ENCODE measurements at regions not wholly inside any gene's neighbourhood (a gene's known extent, or its start where the extent isn't known, plus 50 kb on each side); places are given as distances from the start of the nearest gene placed in this dataset.

GRCh38 chr3:5677555-5677954 lies 490.0 kb downstream of the EDEM1 start:
- TF ChIP-seq, protein P1, sequence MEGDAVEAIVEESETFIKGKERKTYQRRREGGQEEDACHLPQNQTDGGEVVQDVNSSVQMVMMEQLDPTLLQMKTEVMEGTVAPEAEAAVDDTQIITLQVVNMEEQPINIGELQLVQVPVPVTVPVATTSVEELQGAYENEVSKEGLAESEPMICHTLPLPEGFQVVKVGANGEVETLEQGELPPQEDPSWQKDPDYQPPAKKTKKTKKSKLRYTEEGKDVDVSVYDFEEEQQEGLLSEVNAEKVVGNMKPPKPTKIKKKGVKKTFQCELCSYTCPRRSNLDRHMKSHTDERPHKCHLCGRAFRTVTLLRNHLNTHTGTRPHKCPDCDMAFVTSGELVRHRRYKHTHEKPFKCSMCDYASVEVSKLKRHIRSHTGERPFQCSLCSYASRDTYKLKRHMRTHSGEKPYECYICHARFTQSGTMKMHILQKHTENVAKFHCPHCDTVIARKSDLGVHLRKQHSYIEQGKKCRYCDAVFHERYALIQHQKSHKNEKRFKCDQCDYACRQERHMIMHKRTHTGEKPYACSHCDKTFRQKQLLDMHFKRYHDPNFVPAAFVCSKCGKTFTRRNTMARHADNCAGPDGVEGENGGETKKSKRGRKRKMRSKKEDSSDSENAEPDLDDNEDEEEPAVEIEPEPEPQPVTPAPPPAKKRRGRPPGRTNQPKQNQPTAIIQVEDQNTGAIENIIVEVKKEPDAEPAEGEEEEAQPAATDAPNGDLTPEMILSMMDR (conservative IDR thresholded peaks at IDR 0.05): no peak
- no peak for TF ChIP-seq ZFX (IDR thresholded peaks at IDR 0.05)
